ENCODE measurements at regions not wholly inside any gene's neighbourhood (a gene's known extent, or its start where the extent isn't known, plus 50 kb on each side); places are given as distances from the start of the nearest gene placed in this dataset.

- Histone ChIP-seq H3K4me1 (ENCODE audit: insufficient read depth, low read length) (no peaks in the 10 kb centered on the region), H3K4me3 (ENCODE audit: insufficient read depth, low read depth, low read length) (no peak overlapping the region), H3K9me3 (ENCODE audit: insufficient read depth, low read depth, low read length) (no peaks in the 10 kb centered on the region), H2AFZ (ENCODE audit: low read depth, low read length) (no peak overlapping the region), H3K27me3 (ENCODE audit: insufficient read depth, low read length) (no peaks in the 10 kb centered on the region), H3K9ac (ENCODE audit: low read length) (no peak overlapping the region), H3K4me2 (ENCODE audit: low read length) (no peak overlapping the region), H3K79me2 (ENCODE audit: insufficient read depth, low read length) (no peaks in the 10 kb centered on the region), H4K20me1 (ENCODE audit: insufficient read depth, low read length) (no peaks in the 10 kb centered on the region), H3K27ac (ENCODE audit: low read depth, low read length) (no peak overlapping the region), H3K36me3 (ENCODE audit: insufficient read depth, low read length) (no peaks in the 10 kb centered on the region)
- peaks cover 3% of the 10 kb centered on the region for H3K4me1 Mint-ChIP-seq (ENCODE audit: low read depth, unreplicated experiment)
- DNase-seq (ENCODE audit: low read depth) (no peak), FAIRE-seq (no peak)
- H3K27ac Mint-ChIP-seq (ENCODE audit: unreplicated experiment): no peak overlapping the region
- H3K9me3 Mint-ChIP-seq (ENCODE audit: unreplicated experiment): no peaks in the 10 kb centered on the region
- H3K27me3 Mint-ChIP-seq (ENCODE audit: low read depth, unreplicated experiment): no peaks in the 10 kb centered on the region
- H3K36me3 Mint-ChIP-seq (ENCODE audit: low read depth, unreplicated experiment): no peaks in the 10 kb centered on the region
- TF ChIP-seq EZH2 (IDR thresholded peaks at IDR 0.05; ENCODE audit: insufficient read depth, low read length): no peak
- no peak overlapping the region for H3K4me3 Mint-ChIP-seq (ENCODE audit: unreplicated experiment)
Measured at GRCh38 chr10:10903620-10904019, 114.1 kb upstream of the CELF2 start.

- DNase-seq (ENCODE audit: low read depth): peak; percentile 18
- Mint-ChIP-seq H3K36me3 (ENCODE audit: low read depth, unreplicated experiment) (no peaks in the 10 kb centered on the region), H3K4me1 (ENCODE audit: low read depth, unreplicated experiment) (peaks cover 6% of the 10 kb centered on the region), H3K27me3 (ENCODE audit: low read depth, unreplicated experiment) (no peaks in the 10 kb centered on the region), H3K4me3 (ENCODE audit: unreplicated experiment) (no peak overlapping the region), H3K9me3 (ENCODE audit: unreplicated experiment) (no peaks in the 10 kb centered on the region), H3K27ac (ENCODE audit: unreplicated experiment) (no peak overlapping the region)
- Histone ChIP-seq H3K27ac (ENCODE audit: low read depth, low read length) (peak overlapping the region; percentile 67), H3K9ac (ENCODE audit: low read length) (peak overlapping the region; percentile 81), H3K4me3 (ENCODE audit: insufficient read depth, low read depth, low read length) (no peak overlapping the region), H3K4me2 (ENCODE audit: low read length) (peak overlapping the region; percentile 81), H3K27me3 (ENCODE audit: insufficient read depth, low read length) (no peaks in the 10 kb centered on the region), H4K20me1 (ENCODE audit: insufficient read depth, low read length) (no peaks in the 10 kb centered on the region), H2AFZ (ENCODE audit: low read depth, low read length) (peak overlapping the region; percentile 41), H3K79me2 (ENCODE audit: insufficient read depth, low read length) (no peaks in the 10 kb centered on the region), H3K36me3 (ENCODE audit: insufficient read depth, low read length) (no peaks in the 10 kb centered on the region), H3K9me3 (ENCODE audit: insufficient read depth, low read depth, low read length) (no peaks in the 10 kb centered on the region), H3K4me1 (ENCODE audit: insufficient read depth, low read length) (peaks cover 11% of the 10 kb centered on the region)
- no peak for FAIRE-seq
- TF ChIP-seq CTCF (IDR thresholded peaks at IDR 0.05; ENCODE audit: insufficient read depth, low read depth, low read length) (no peak), EZH2 (IDR thresholded peaks at IDR 0.05; ENCODE audit: insufficient read depth, low read length) (no peak)
Measured at GRCh38 chr10:10910634-10911033, 107.0 kb upstream of the CELF2 start.

- Histone ChIP-seq H3K27ac (ENCODE audit: low read depth, low read length) (peak overlapping the region; percentile 67), H3K4me3 (ENCODE audit: insufficient read depth, low read depth, low read length) (no peak overlapping the region), H3K9ac (ENCODE audit: low read length) (peak overlapping the region; percentile 81), H3K79me2 (ENCODE audit: insufficient read depth, low read length) (no peaks in the 10 kb centered on the region), H3K27me3 (ENCODE audit: insufficient read depth, low read length) (no peaks in the 10 kb centered on the region), H3K4me2 (ENCODE audit: low read length) (peak overlapping the region; percentile 81), H3K9me3 (ENCODE audit: insufficient read depth, low read depth, low read length) (no peaks in the 10 kb centered on the region), H3K36me3 (ENCODE audit: insufficient read depth, low read length) (no peaks in the 10 kb centered on the region), H4K20me1 (ENCODE audit: insufficient read depth, low read length) (no peaks in the 10 kb centered on the region), H2AFZ (ENCODE audit: low read depth, low read length) (peak overlapping the region; percentile 76), H3K4me1 (ENCODE audit: insufficient read depth, low read length) (peaks cover 11% of the 10 kb centered on the region)
- no peaks in the 10 kb centered on the region for H3K36me3 Mint-ChIP-seq (ENCODE audit: low read depth, unreplicated experiment)
- no peaks in the 10 kb centered on the region for H3K9me3 Mint-ChIP-seq (ENCODE audit: unreplicated experiment)
- no peak overlapping the region for H3K4me3 Mint-ChIP-seq (ENCODE audit: unreplicated experiment)
- no peaks in the 10 kb centered on the region for H3K27me3 Mint-ChIP-seq (ENCODE audit: low read depth, unreplicated experiment)
- DNase-seq (ENCODE audit: low read depth): no peak
- peak overlapping the region; percentile 64 for H3K27ac Mint-ChIP-seq (ENCODE audit: unreplicated experiment)
- peaks cover 6% of the 10 kb centered on the region for H3K4me1 Mint-ChIP-seq (ENCODE audit: low read depth, unreplicated experiment)
- no peak for FAIRE-seq
- no peak for TF ChIP-seq EZH2 (IDR thresholded peaks at IDR 0.05; ENCODE audit: insufficient read depth, low read length)
Measured at GRCh38 chr10:10911035-10911434, 106.6 kb upstream of the CELF2 start.
